Ectodermal cell (in vitro differentiated cells): ENCODE measurements at regions not wholly inside any gene's neighbourhood (a gene's known extent, or its start where the extent isn't known, plus 50 kb on each side); places are given as distances from the start of the nearest gene placed in this dataset.
"Not testable (repeated sequence)": the region's sequence is repeated elsewhere in the genome, so short reads cannot be mapped to it uniquely, and the experiment has no call there.

ENCODE experiments used
- H3K27ac ChIP-seq: 2 replicates; pipeline ENCODE4 v1.7.0; 2013; ENCODE audit warnings: mild to moderate bottlenecking, low read depth, low read length; ENCODE audit not compliant: insufficient read depth, poor library complexity, severe bottlenecking
- H3K27me3 ChIP-seq: 2 replicates; pipeline ENCODE4 v1.7.0; 2013; ENCODE audit warnings: mild to moderate bottlenecking, low read length; ENCODE audit not compliant: insufficient read depth, control insufficient read depth, poor library complexity, severe bottlenecking
- H3K36me3 ChIP-seq: one replicate; pipeline ENCODE4 v1.7.0; 2013; ENCODE audit warnings: low read length; ENCODE audit not compliant: control insufficient read depth, insufficient read depth
- H3K4me1 ChIP-seq: one replicate; pipeline ENCODE4 v1.7.0; 2013; ENCODE audit warnings: low read length; ENCODE audit not compliant: control insufficient read depth, insufficient read depth
- H3K4me3 ChIP-seq: 2 replicates; pipeline ENCODE4 v1.7.0; 2013; ENCODE audit warnings: low read depth, low read length, control low read depth; ENCODE audit not compliant: insufficient read depth
- H3K9me3 ChIP-seq: 2 replicates; pipeline ENCODE4 v1.7.0; 2013; ENCODE audit warnings: mild to moderate bottlenecking, low read length, moderate library complexity; ENCODE audit not compliant: control insufficient read depth
- WGBS, 2 experiments: methylation state at CpG; one replicate each; pipeline ENCODE4 v1.1.7; 2013; ENCODE audit warnings: missing lambda C conversion rate in 2 of 2; 5-methylcytosine and 5-hydroxymethylcytosine counted together

- no peaks in the 10 kb centered on the region for H3K4me1 ChIP-seq
- H3K36me3 ChIP-seq: no peaks in the 10 kb centered on the region
- no peak overlapping the region for H3K4me3 ChIP-seq
- WGBS, 2 experiments: 100% methylated on average over 2 of the region's 2 CpGs
- H3K27ac ChIP-seq: no peak overlapping the region
- no peaks in the 10 kb centered on the region for H3K9me3 ChIP-seq
- H3K27me3 ChIP-seq: peaks cover 3% of the 10 kb centered on the region
These were observed 470.1 kb downstream of the MFSD1 start for GRCh38 chr3:159271799-159272512.

DNA sequence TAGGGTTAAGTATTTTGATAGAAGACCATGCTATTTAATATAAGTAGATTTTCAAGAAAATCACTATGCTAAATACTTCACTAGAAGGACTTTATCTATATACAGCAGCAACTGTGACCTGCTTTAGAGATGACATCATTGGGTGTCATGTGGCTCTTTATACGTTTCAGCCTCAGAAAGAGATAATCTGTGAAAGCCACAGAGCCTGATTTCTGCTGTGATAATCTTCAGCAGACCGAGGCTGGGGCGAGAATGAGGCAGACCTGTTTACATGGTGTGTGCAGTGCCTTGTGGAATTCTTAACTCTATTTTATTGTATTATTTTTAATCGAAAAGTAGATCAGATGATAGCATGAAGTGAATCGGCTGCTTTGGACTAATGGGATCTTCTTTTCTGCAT is 471.2 kb downstream of the MFSD1 start:
- WGBS, 2 experiments: 62 to 64% methylated on average over 5 of the region's 5 CpGs
- H3K27ac ChIP-seq: no peak overlapping the region
- no peaks in the 10 kb centered on the region for H3K4me1 ChIP-seq
- H3K36me3 ChIP-seq: no peaks in the 10 kb centered on the region
- no peaks in the 10 kb centered on the region for H3K9me3 ChIP-seq
- H3K27me3 ChIP-seq: peaks cover 3% of the 10 kb centered on the region
- H3K4me3 ChIP-seq: no peak overlapping the region

- H3K36me3 ChIP-seq: no peaks in the 10 kb centered on the region
- no peak overlapping the region for H3K4me3 ChIP-seq
- peaks cover 3% of the 10 kb centered on the region for H3K27me3 ChIP-seq
- no peaks in the 10 kb centered on the region for H3K4me1 ChIP-seq
- WGBS, 2 experiments: 9 to 14% methylated on average over 4 to 5 of the region's 6 CpGs
- no peaks in the 10 kb centered on the region for H3K9me3 ChIP-seq
- no peak overlapping the region for H3K27ac ChIP-seq
These were observed 471.8 kb downstream of the MFSD1 start for GRCh38 chr3:159273608-159274007.

GRCh38 chr3:159275741-159276140 is 473.9 kb downstream of the MFSD1 start:
- WGBS, 2 experiments: 86 to 87% methylated on average over 1 of the region's 1 CpG
- no peak overlapping the region for H3K4me3 ChIP-seq

DNA sequence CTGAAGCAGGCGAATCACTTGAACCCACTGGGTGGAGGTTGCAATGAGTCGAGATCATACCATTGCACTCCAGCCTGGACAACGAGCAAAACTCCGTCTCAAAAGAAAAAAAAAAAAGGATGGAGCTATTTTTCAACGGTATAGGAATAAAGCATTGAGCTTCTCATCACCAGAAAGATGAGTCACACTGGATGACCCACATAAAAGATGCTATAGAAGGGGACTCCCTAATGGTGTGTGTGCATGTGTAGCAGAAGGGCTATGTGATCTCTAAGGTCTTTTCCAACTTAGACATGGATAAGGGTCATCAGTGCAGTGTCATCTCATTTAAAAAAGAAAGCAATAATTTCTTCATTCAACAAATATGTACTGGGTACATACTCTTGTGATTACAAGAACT is 476.0 kb downstream of the MFSD1 start:
- WGBS, 2 experiments: 77 to 82% methylated on average over 5 of the region's 5 CpGs
- H3K27me3 ChIP-seq: peaks cover 3% of the 10 kb centered on the region
- H3K4me3 ChIP-seq: no peak overlapping the region
- no peaks in the 10 kb centered on the region for H3K36me3 ChIP-seq
- no peaks in the 10 kb centered on the region for H3K4me1 ChIP-seq
- no peak overlapping the region for H3K27ac ChIP-seq
- no peaks in the 10 kb centered on the region for H3K9me3 ChIP-seq

More at GRCh38 chr3:159275741-159276140, 473.9 kb downstream of the MFSD1 start:
- no peaks in the 10 kb centered on the region for H3K4me1 ChIP-seq
- H3K27ac ChIP-seq: no peak overlapping the region
- no peaks in the 10 kb centered on the region for H3K36me3 ChIP-seq
- H3K27me3 ChIP-seq: peaks cover 3% of the 10 kb centered on the region
- H3K9me3 ChIP-seq: no peaks in the 10 kb centered on the region

DNA sequence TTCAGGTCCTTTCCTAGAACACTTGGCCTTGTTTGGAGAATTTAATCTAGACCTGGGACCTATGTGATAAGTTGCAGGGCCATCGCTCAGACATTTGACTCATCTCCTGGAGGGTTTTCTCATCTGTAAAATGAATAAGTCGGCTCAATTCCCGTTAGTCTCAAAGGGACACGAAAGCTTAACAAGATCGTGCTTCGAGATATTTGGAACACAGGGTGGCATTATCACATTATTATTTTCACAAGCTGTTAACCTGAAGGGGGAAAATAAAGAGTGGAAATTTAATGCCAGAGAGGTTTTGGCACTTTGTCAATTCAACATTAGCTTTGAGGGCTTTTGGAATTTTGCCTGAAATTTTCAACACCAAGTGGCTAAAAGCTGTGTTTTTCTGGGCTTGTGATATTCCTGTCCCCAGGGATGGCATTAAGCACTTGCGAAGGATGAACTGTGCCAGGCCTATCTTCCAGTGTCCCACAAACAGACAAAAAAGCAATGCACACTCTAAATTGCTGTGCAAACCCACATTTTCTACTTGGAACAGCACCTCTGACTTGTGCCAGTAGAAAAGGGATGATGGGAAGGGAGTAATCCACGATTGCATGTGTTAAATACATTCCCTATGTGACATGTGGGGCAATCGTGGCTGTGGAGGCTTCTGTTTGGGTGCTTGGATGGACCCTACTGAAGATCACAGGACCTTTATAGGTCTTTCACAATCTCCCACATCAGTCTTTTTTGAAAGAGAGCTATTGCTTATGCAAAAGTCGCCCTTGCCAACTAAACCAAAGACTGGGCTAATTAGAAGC is 478.7 kb downstream of the MFSD1 start:
- Histone ChIP-seq H3K27ac (no peak overlapping the region), H3K36me3 (no peaks in the 10 kb centered on the region), H3K4me3 (no peak overlapping the region), H3K9me3 (no peaks in the 10 kb centered on the region), H3K27me3 (peaks cover 2% of the 10 kb centered on the region), H3K4me1 (no peaks in the 10 kb centered on the region)
- WGBS, 2 experiments: 94% methylated on average over 10 of the region's 10 CpGs

DNA sequence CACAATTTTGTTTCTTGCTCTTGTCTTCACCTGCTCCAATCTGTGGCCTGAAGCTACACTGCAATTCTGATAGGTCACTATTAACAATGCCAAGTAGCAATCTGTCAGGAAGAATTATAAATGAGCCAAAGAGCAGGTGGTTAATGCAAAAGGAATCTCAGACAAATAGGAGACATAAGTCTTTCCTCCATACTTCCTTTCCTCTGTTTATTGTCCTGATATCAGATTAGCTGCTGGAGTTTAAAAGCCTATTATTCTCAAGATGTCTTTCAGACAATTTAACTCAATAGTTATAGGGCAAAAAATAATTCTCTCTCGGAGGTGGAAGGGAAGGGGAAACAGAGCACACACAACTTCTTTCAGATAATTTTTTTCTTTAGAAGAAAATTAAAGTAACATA is 491.6 kb downstream of the MFSD1 start:
- WGBS, 2 experiments: no CpG with 5 or more reads among the region's 1 CpG
- no peaks in the 10 kb centered on the region for H3K36me3 ChIP-seq
- H3K4me1 ChIP-seq: no peaks in the 10 kb centered on the region
- no peak overlapping the region for H3K27ac ChIP-seq
- H3K27me3 ChIP-seq: no peaks in the 10 kb centered on the region
- H3K4me3 ChIP-seq: no peak overlapping the region
- no peaks in the 10 kb centered on the region for H3K9me3 ChIP-seq

DNA sequence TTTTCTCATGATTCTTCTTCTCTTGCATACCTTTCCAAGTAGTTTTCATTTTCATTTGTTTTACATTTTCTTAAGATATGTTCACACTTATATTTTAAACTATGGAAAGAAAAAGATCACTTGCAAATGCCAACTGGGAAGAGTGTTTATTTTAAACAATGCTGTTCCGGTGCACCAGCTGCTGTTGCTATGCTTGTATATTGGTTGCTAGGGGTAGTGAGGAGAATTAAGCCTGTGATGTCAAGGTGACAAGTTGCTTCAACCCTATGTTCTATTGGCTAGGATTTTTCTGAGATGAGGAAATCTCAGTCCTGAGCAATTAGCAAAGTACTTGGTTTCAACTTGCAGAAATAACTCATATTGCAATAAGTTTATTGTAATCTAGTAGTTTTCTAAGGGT is 500.1 kb downstream of the MFSD1 start:
- WGBS, 2 experiments: 82 to 90% methylated on average over 1 of the region's 1 CpG
- Histone ChIP-seq H3K9me3 (no peaks in the 10 kb centered on the region), H3K4me3 (no peak overlapping the region), H3K4me1 (no peaks in the 10 kb centered on the region), H3K36me3 (no peaks in the 10 kb centered on the region), H3K27ac (no peak overlapping the region), H3K27me3 (no peaks in the 10 kb centered on the region)

GRCh38 chr3:159305017-159305416 is 503.2 kb downstream of the MFSD1 start:
- Histone ChIP-seq H3K27me3 (no peaks in the 10 kb centered on the region), H3K36me3 (no peaks in the 10 kb centered on the region), H3K4me1 (no peaks in the 10 kb centered on the region), H3K4me3 (no peak overlapping the region), H3K27ac (no peak overlapping the region), H3K9me3 (no peaks in the 10 kb centered on the region)

GRCh38 chr3:159316706-159317105 is 514.9 kb downstream of the MFSD1 start:
- H3K36me3 ChIP-seq, H3K27ac ChIP-seq, H3K4me1 ChIP-seq, H3K4me3 ChIP-seq, H3K27me3 ChIP-seq, H3K9me3 ChIP-seq: not testable (repeated sequence)
- 85 to 95% methylated on average over 2 of the region's 3 CpGs for WGBS, 2 experiments
